CMK (cell line): ENCODE measurements at regions not wholly inside any gene's neighbourhood (a gene's known extent, or its start where the extent isn't known, plus 50 kb on each side); places are given as distances from the start of the nearest gene placed in this dataset.
A peak's percentile ranks its signal among the peaks of the same experiment; 100 is the strongest.

Source experiments
- DNase-seq: peaks from one replicate; pipeline ENCODE4 v3.0.0-alpha.2; 2010; ENCODE audit warnings: low read depth

- DNase-seq, result no peak
Measured at GRCh38 chr2:217270485-217271121, 410.7 kb upstream of the TNP1 start.

GRCh38 chr2:217269701-217270484 is 410.0 kb upstream of the TNP1 start:
- DNase-seq, result no peak

DNA sequence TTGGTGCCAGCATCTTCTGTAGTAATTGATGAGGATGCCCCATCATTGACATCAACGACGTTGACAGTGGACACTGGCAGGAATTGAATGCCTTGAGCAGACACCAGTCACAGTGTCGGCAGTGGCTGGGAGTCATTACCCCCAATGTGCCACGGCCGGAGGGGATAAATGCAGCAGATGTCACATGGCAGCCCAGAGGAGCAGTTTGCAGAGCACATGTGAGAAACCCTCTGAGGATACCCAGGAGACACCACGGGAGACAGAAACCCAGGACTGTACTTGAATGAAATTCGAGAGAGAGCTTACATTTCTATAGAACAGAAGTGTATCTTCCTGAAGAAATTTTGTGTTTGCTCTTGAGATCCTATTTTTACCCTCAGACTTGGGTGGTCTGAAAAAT is 409.1 kb upstream of the TNP1 start:
- no peak for DNase-seq

DNA sequence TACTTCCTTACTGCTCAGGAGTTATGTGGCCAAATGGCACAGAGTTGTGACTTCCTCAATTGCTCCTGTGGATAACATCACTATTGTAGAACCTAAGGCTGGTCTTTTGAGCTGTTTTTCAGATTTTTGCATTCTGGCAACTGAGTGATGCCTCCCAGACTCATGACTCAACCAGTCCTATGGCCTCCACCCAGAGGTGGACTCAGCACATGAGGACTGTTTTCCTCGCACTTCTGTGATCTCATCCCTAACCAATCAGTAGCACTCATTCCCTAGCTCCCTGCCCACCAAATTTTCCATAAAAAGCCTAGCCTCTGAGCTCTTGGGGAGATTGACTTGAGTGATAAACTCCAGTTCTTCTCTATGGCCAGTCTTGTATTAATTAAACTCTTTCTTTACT is 407.9 kb upstream of the TNP1 start:
- no peak for DNase-seq

DNA sequence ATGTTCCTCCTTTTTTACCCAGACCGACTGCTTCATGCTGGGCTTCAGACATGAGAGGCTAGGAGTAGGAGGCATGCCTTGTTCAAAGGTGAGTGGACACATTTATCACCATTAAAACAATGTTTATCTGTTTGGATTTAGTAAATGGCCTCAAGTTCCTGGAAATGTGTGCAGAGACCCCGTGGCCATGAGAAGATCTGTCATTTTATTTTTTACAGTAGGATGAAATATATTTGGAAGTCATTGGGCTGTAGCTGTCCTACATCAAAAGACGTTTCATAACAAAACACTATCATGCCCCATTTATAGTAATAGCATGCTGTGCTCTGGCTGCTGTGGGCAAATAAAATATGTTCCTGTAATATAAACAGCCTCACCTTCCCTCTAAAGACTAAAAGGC is 403.9 kb upstream of the TNP1 start:
- no peak for DNase-seq

DNA sequence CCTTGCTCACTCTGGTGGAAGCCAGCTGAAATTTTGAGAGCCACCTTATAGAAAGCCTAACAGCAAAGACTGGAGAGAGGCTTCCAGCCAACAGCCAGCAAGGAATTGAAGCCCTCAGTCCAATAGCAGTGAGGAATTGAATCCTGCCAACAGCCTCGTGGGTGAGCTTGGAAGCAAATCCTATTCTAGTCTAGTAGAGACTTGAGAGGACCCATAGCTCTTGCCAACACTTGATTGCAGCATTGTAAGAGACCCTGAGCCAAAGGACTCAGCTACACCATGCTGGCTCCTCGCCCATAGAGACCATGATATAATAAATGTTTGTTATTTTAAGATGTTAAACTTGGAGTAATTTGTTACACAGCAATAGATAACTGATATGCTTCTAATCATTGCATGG is 403.0 kb upstream of the TNP1 start:
- DNase-seq, result no peak

DNA sequence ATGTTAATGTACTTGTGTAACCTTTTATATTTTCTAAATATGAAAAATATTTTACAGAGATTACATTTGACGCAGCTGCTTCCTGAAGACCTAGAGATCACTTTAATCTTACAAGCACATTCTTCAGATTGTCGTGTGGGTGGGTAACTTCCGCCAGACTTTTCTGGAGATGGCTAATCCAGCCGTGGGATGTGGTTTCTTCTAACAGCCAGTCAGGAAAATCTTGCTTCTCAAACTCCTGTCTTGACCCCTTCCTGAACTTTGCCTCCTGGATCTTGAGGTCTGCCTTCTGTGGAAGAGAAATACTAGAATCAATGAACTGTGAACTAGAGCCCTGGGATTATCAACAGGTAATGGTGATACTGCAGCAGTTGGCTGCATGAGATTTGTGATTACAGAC is 401.6 kb upstream of the TNP1 start:
- DNase-seq, result peak; percentile 82

- no peak for DNase-seq
Measured at GRCh38 chr2:217260441-217261115, 400.7 kb upstream of the TNP1 start.

DNA sequence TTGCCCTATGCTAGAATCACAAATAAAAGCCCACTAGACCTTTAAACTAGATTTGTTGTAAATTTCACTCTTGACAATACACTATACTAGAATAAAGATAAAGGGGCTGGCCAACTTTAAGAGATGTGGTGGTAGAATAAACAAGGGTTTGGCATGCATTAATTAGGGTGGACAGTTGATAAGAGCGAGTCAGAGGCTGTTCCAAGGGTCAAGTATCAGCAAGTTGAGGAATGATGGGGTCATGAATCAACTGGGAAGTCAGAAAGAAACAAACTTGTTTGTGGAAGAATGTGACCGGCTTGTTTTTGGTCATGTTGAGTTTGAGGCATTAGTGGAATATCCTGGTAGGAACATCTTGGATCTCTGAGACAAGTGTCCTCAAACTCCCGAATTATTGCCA is 398.3 kb upstream of the TNP1 start:
- DNase-seq, result no peak

- DNase-seq, result no peak
Measured at GRCh38 chr2:217256251-217256650, 396.4 kb upstream of the TNP1 start.

GRCh38 chr2:217254111-217254510 is 394.2 kb upstream of the TNP1 start:
- no peak for DNase-seq

- no peak for DNase-seq
Measured at GRCh38 chr2:217252181-217252580, 392.3 kb upstream of the TNP1 start.

DNA sequence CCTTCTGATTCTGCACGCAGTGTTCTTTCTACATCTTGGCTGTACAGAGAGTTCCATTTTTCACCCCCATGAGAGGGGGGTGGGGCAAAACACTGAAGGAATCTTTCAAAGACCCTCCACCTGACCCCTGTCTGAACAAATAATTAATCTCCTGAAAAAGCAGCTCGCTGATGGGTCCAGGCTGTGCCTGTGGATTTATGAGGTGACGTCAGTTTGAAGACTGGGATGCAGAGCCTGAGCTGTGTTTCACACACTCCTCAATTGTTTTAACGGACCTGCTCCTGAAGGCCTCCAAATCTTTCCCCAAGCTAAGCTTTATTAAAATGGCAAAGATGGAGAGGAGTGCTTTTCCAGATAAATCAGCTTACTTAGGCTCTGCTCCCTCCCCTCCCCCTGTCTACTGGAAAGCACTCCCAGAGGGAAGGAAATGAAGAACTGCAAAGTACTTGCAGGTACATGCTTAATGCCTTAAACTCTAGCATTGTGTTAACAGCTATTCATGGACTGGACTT is 390.2 kb upstream of the TNP1 start:
- DNase-seq, result no peak

- DNase-seq, result no peak
Measured at GRCh38 chr2:217249121-217250012, 389.5 kb upstream of the TNP1 start.

DNA sequence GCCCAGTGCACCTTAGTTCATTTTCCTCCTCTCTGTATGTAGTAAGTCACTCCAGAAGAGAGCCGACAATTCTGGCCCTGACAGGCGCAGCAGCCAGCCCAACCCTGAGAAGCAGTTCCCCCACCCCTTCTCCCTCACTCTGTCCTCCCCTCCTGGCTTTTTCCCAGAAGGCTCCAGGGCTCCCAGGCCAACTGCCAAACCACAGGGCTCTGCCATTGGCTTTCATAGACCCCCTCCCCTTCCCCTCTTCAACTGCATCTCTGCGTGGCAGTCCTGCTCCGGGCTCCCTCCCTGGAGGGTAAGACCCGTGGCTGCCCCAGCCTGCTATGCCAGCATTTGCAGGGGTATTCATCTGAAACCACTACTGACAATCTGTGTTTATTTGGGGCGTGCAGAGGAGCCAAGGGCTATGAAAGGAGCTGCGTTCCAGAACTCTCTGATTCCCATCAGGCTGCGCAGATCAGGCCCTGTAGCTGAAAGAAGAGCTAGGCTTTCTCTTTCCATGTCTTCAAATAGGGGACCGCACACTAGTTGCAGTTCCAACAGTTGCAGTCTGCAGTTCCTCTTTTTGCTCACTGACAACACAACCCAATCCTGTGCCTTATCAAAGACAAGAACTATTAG is 388.6 kb upstream of the TNP1 start:
- peak; percentile 53 for DNase-seq

DNA sequence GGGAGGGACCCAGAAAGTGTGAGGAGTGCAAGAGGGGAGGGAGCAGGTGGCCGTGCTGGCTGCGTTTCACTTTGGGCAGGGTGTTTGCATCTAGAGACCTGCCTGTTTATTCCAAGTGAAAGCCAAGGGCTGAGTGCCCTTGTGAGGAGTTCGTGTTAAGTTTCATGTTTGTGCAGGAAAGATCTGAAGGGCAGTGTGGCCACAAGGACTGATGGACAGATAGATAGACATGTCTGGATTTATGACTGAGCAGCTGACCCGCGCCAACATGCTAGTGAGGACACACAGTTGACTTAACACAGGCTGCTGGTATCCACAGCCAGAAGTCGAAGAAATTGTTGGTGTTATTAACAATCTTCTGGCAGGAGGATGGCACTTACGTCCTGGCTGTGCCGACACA is 387.6 kb upstream of the TNP1 start:
- peak; percentile 61 for DNase-seq

DNA sequence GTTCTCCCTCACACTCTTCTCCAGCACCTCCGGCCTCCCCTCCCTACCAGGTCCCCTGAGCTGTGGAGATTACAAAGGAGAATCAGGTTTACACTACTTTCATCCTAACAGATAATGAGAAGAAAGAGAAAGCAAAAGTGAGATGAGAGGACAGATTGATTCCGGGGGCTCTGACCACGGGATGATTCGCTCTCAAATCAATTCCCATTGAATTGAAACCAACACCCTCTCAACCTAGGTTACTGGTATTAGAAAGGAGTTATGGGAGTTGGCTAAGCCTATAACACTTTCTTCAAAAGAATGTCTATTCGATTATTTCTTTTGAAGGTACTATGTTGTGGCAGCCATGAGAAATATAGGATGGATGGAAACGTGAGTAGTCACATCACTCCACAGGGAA is 386.2 kb upstream of the TNP1 start:
- no peak for DNase-seq

DNA sequence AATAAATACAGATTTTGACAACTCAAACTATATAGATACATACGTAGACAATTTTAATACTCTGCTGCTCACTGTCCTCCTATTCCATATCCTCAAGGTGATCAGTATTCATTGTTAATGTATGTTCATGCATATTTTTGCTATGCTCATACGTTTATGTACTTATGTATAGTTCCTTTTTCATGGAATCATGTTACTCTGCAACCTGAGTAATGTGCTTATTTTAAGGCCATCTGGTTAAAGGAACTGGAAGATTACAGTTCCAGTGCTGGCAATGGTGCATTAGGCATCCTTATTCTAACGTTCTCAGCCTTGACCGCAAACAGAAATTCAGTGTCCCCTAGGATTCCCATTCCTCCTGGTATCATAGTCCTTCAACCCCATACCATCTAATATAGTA is 385.0 kb upstream of the TNP1 start:
- no peak for DNase-seq

DNA sequence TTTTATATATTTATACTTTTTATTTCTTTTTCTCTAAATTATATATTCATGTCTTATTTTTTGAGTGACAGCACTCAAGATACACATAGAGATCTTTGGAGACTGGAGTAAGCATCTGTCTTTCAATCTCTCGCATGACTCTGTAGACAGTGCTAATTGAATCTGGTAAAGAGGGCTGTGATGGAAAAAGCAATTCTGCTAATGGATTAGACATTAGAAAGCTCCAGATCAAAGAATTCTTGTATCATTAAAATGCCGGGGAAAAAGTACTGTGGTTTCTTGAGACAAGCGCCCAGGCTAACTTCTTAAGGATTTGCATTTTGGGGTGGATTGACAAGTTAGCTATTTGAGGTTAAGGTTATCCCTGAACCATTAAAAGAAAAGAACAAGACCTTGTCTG is 383.1 kb upstream of the TNP1 start:
- DNase-seq, result no peak

GRCh38 chr2:217231724-217232123 is 371.9 kb upstream of the TNP1 start:
- DNase-seq, result no peak

DNA sequence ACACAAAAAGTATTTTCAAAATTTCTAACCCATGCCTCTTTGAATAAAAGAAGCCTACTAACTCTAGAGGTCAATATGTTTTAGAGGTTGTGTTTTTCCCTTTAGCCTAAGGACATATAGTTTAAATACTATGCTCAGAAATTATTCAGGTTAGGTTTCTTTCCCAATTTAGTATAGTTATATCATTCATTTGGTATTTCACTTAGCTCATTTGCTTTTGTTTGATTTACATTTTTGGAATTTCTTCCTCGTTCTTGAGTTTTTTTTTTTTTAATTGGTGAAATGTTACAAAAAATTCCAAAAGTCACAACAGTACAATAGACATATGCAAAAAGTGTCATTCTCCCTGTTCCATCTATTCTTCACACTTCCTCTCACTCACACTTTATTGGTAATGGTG is 371.3 kb upstream of the TNP1 start:
- no peak for DNase-seq

DNA sequence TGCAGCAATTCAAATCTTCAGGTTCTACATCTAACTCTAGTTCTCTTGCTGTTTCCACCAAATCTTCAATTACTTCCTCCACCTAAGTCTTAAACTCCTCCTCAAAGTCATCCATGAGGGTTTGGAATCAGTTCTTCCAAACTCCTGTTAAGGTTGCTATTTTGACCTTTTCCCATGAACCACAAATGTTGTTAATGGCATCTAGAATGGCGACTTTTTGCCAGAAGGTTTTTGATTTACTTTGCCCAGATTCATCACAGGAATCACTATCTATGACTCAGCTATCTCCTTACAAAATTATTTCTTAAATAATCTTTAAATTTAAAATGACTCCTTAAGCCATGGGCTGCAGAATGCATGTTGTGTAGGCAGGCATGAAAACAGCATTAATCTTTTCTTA is 368.9 kb upstream of the TNP1 start:
- DNase-seq, result no peak
